ENCODE measurements at regions not wholly inside any gene's neighbourhood (a gene's known extent, or its start where the extent isn't known, plus 50 kb on each side); places are given as distances from the start of the nearest gene placed in this dataset.

GRCh38 chr2:16948710-16949109 lies 283.1 kb upstream of the CYRIA start:
- DNase-seq (ENCODE audit: extremely low spot score in 2 of 2), result no peak
- Histone ChIP-seq H3K27ac (no peak overlapping the region), H3K27me3 (no peaks in the 10 kb centered on the region), H3K4me1 (no peaks in the 10 kb centered on the region), H3K9me3 (no peaks in the 10 kb centered on the region), H3K36me3 (no peaks in the 10 kb centered on the region), H3K4me3 (no peak overlapping the region)
- no peak for TF ChIP-seq CTCF (IDR thresholded peaks at IDR 0.05)
- no peak for TF ChIP-seq POLR2AphosphoS5 (IDR thresholded peaks at IDR 0.05; ENCODE audit: insufficient read depth in 1 of 2, low read depth in 1 of 2)
- no peak for TF ChIP-seq POLR2A (IDR thresholded peaks at IDR 0.05)
- intact Hi-C loops (cut with DNase I), result no loop called here

- no peaks in the 10 kb centered on the region for H3K9me3 ChIP-seq
- H3K4me3 ChIP-seq, result no peak overlapping the region
- no peak for DNase-seq (ENCODE audit: extremely low spot score in 2 of 2)
- no peak for TF ChIP-seq CTCF (IDR thresholded peaks at IDR 0.05)
- no peak for TF ChIP-seq POLR2AphosphoS5 (IDR thresholded peaks at IDR 0.05; ENCODE audit: insufficient read depth in 1 of 2, low read depth in 1 of 2)
- TF ChIP-seq POLR2A (IDR thresholded peaks at IDR 0.05), result no peak
- no peaks in the 10 kb centered on the region for H3K27me3 ChIP-seq
- H3K27ac ChIP-seq, result no peak overlapping the region
- H3K4me1 ChIP-seq, result no peaks in the 10 kb centered on the region
- no peaks in the 10 kb centered on the region for H3K36me3 ChIP-seq
- intact Hi-C loops (cut with DNase I), result no loop called here
Measured at GRCh38 chr2:16948053-16948452, 282.4 kb upstream of the CYRIA start.

- intact Hi-C loops (cut with DNase I), result no loop called here
- no peaks in the 10 kb centered on the region for H3K36me3 ChIP-seq
- no peak for DNase-seq (ENCODE audit: extremely low spot score in 2 of 2)
- no peak for TF ChIP-seq POLR2AphosphoS5 (IDR thresholded peaks at IDR 0.05; ENCODE audit: insufficient read depth in 1 of 2, low read depth in 1 of 2)
- no peak for TF ChIP-seq POLR2A (IDR thresholded peaks at IDR 0.05)
- no peak for TF ChIP-seq CTCF (IDR thresholded peaks at IDR 0.05)
- no peaks in the 10 kb centered on the region for H3K9me3 ChIP-seq
- no peaks in the 10 kb centered on the region for H3K4me1 ChIP-seq
- H3K4me3 ChIP-seq, result no peak overlapping the region
- H3K27ac ChIP-seq, result no peak overlapping the region
- no peaks in the 10 kb centered on the region for H3K27me3 ChIP-seq
Measured at GRCh38 chr2:16943279-16943958, 277.8 kb upstream of the CYRIA start.

GRCh38 chr2:16940214-16940613 lies 274.6 kb upstream of the CYRIA start:
- no peak for DNase-seq (ENCODE audit: extremely low spot score in 2 of 2)
- no peak for TF ChIP-seq POLR2A (IDR thresholded peaks at IDR 0.05)
- no peak for TF ChIP-seq CTCF (IDR thresholded peaks at IDR 0.05)
- no peak for TF ChIP-seq POLR2AphosphoS5 (IDR thresholded peaks at IDR 0.05; ENCODE audit: insufficient read depth in 1 of 2, low read depth in 1 of 2)
- H3K27ac ChIP-seq, result no peak overlapping the region

GRCh38 chr2:16939771-16940170 lies 274.1 kb upstream of the CYRIA start:
- Histone ChIP-seq H3K4me1 (no peaks in the 10 kb centered on the region), H3K9me3 (no peaks in the 10 kb centered on the region), H3K4me3 (no peak overlapping the region), H3K36me3 (no peaks in the 10 kb centered on the region), H3K27ac (no peak overlapping the region), H3K27me3 (no peaks in the 10 kb centered on the region)
- no peak for TF ChIP-seq POLR2AphosphoS5 (IDR thresholded peaks at IDR 0.05; ENCODE audit: insufficient read depth in 1 of 2, low read depth in 1 of 2)
- no peak for TF ChIP-seq CTCF (IDR thresholded peaks at IDR 0.05)
- no peak for TF ChIP-seq POLR2A (IDR thresholded peaks at IDR 0.05)
- DNase-seq (ENCODE audit: extremely low spot score in 2 of 2), result no peak
- intact Hi-C loops (cut with DNase I), result no loop called here

More at GRCh38 chr2:16940214-16940613, 274.6 kb upstream of the CYRIA start:
- no peaks in the 10 kb centered on the region for H3K27me3 ChIP-seq
- H3K4me3 ChIP-seq, result no peak overlapping the region
- intact Hi-C loops (cut with DNase I), result no loop called here
- H3K4me1 ChIP-seq, result no peaks in the 10 kb centered on the region
- H3K9me3 ChIP-seq, result no peaks in the 10 kb centered on the region
- H3K36me3 ChIP-seq, result no peaks in the 10 kb centered on the region
